Neutrophil (primary cell): ENCODE measurements at regions not wholly inside any gene's neighbourhood (a gene's known extent, or its start where the extent isn't known, plus 50 kb on each side); places are given as distances from the start of the nearest gene placed in this dataset.

ENCODE experiments used
- H3K27ac ChIP-seq: fragments of 200-600 bp; sonication (generic); 2 replicates; pipeline ENCODE4 v1.5.1; 2016; ENCODE audit warnings: mild to moderate bottlenecking, moderate library complexity
- H3K27me3 ChIP-seq: fragments of 200-600 bp; sonication (generic); 2 replicates; pipeline ENCODE4 v1.6.0; 2016; ENCODE audit warnings: mild to moderate bottlenecking
- H3K36me3 ChIP-seq: fragments of 200-600 bp; sonication (generic); 2 replicates; pipeline ENCODE4 v1.5.1; 2017
- H3K4me1 ChIP-seq, 2 experiments: fragments of 200-600 bp in 1 of 2; sonication (generic) in 1 of 2; 1 replicate in 1 of 2; 2 replicates in 1 of 2; pipeline versions ENCODE4 v1.5.1 to v1.6.1; 2013 to 2016; ENCODE audit warnings: low read depth in 1 of 2, low read length in 1 of 2, mild to moderate bottlenecking in 1 of 2, moderate library complexity in 1 of 2; ENCODE audit not compliant: control insufficient read depth in 1 of 2, insufficient read depth in 1 of 2
- H3K4me3 ChIP-seq, 2 experiments: fragments of 200-600 bp in 1 of 2; sonication (generic) in 1 of 2; 1 replicate in 1 of 2; 2 replicates in 1 of 2; pipeline ENCODE4 v1.5.1; 2013 to 2016; ENCODE audit warnings: low read depth in 1 of 2, low read length in 1 of 2, mild to moderate bottlenecking in 1 of 2, moderate library complexity in 1 of 2
- H3K9me3 ChIP-seq: fragments of 200-600 bp; sonication (generic); 2 replicates; pipeline ENCODE4 v1.5.1; 2016
- CTCF ChIP-seq: fragments of 200-600 bp; sonication (generic); IDR thresholded peaks from 2 replicates; pipeline ENCODE4 v1.5.1; 2016; ENCODE audit warnings: antibody characterized with exemption

- Histone ChIP-seq H3K4me1 (no peaks in the 10 kb centered on the region), H3K9me3 (no peaks in the 10 kb centered on the region), H3K27ac (no peak overlapping the region), H3K4me3 (no peak overlapping the region), H3K27me3 (no peaks in the 10 kb centered on the region), H3K36me3 (no peaks in the 10 kb centered on the region)
- no peak for TF ChIP-seq CTCF
Observed at GRCh38 chr5:39850291-39850690, 425.5 kb upstream of the DAB2 start.

- Histone ChIP-seq H3K27ac (no peak overlapping the region), H3K36me3 (no peaks in the 10 kb centered on the region)
- TF ChIP-seq CTCF, result no peak
Observed at GRCh38 chr5:39846144-39846543, 421.4 kb upstream of the DAB2 start.

GRCh38 chr5:39843767-39844166 is 419.0 kb upstream of the DAB2 start:
- Histone ChIP-seq H3K9me3 (no peaks in the 10 kb centered on the region), H3K4me1 (no peaks in the 10 kb centered on the region), H3K36me3 (no peaks in the 10 kb centered on the region), H3K4me3 (no peak overlapping the region), H3K27me3 (no peaks in the 10 kb centered on the region), H3K27ac (no peak overlapping the region)
- no peak for TF ChIP-seq CTCF

More at GRCh38 chr5:39846144-39846543, 421.4 kb upstream of the DAB2 start:
- no peak overlapping the region for H3K4me3 ChIP-seq
- no peaks in the 10 kb centered on the region for H3K4me1 ChIP-seq
- no peaks in the 10 kb centered on the region for H3K27me3 ChIP-seq
- H3K9me3 ChIP-seq, result no peaks in the 10 kb centered on the region

GRCh38 chr5:39835371-39835770 is 410.6 kb upstream of the DAB2 start:
- Histone ChIP-seq H3K4me3 (no peak overlapping the region), H3K27ac (no peak overlapping the region), H3K4me1 (no peaks in the 10 kb centered on the region), H3K9me3 (no peaks in the 10 kb centered on the region), H3K36me3 (no peaks in the 10 kb centered on the region), H3K27me3 (no peaks in the 10 kb centered on the region)
- no peak for TF ChIP-seq CTCF

- no peak for TF ChIP-seq CTCF
- no peak overlapping the region for H3K4me3 ChIP-seq
- no peaks in the 10 kb centered on the region for H3K4me1 ChIP-seq
- no peaks in the 10 kb centered on the region for H3K27me3 ChIP-seq
- no peak overlapping the region for H3K27ac ChIP-seq
- no peaks in the 10 kb centered on the region for H3K9me3 ChIP-seq
- H3K36me3 ChIP-seq, result no peaks in the 10 kb centered on the region
Observed at GRCh38 chr5:39829441-39829840, 404.7 kb upstream of the DAB2 start.

GRCh38 chr5:39826051-39826450 is 401.3 kb upstream of the DAB2 start:
- H3K9me3 ChIP-seq, result no peaks in the 10 kb centered on the region
- H3K27ac ChIP-seq, result no peak overlapping the region
- no peak for TF ChIP-seq CTCF
- H3K4me1 ChIP-seq, result no peaks in the 10 kb centered on the region
- no peaks in the 10 kb centered on the region for H3K36me3 ChIP-seq
- no peaks in the 10 kb centered on the region for H3K27me3 ChIP-seq
- no peak overlapping the region for H3K4me3 ChIP-seq
